ENCODE measurements at regions not wholly inside any gene's neighbourhood (a gene's known extent, or its start where the extent isn't known, plus 50 kb on each side); places are given as distances from the start of the nearest gene placed in this dataset.

- DNase-seq = peak; percentile 46
Observed at GRCh38 chr3:134427400-134428111, 53.3 kb upstream of the AMOTL2 start.

- DNase-seq = no peak
Observed at GRCh38 chr3:134426660-134427181, 52.5 kb upstream of the AMOTL2 start.

- DNase-seq = no peak
Observed at GRCh38 chr3:134425943-134426342, 51.7 kb upstream of the AMOTL2 start.

All from 8988T (cell line).